ENCODE measurements at regions not wholly inside any gene's neighbourhood (a gene's known extent, or its start where the extent isn't known, plus 50 kb on each side); places are given as distances from the start of the nearest gene placed in this dataset.

DNA sequence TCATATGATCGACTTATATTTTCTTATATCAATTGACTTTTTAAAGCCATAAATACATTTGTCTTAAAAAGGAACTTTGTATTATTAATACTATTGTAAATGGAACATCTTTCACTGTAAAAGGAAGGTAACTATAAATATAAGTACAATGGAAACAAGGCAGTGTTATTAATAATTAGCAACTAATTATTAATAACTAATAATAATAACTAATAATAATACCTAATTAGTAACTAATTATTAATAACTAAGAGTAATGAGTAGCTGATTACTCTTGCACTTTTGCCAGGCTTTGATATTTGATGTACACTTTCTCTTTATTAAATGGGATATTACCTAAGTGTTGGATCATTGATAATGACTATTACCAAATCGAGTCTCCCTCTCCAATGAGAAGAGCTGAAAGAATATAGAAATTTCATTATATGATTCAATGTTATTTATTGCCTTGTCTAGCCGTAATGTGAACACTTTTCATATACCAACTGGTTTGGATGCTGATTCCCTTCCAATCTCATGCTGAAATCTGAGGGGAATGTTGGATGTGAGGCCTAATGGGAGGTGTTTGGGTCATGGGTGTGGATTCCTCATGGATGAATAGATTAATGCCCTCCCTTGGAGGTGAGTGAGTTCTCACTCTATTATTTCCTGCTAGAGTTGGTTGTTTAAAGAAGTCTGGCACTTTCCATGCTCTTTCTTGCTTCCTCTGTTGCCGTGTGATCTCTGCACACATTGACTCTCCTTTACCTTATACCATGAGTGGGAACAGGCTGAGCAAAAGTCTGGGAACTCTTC, 202.1 kb upstream of the ZBTB20 start:
- H3K27me3 ChIP-seq (ENCODE audit: control insufficient read depth in 2 of 2, insufficient read depth in 2 of 2, low read length in 2 of 2) = no peaks in the 10 kb centered on the region
- no peak overlapping the region for H3K4me3 ChIP-seq (ENCODE audit: low read length in 2 of 2)
- no peak overlapping the region for H3K9ac ChIP-seq (ENCODE audit: low read depth in 1 of 2, low read length in 2 of 2)
- H3K4me1 ChIP-seq (ENCODE audit: control insufficient read depth in 2 of 2, insufficient read depth in 2 of 2, low read length in 2 of 2) = no peaks in the 10 kb centered on the region
- H3K27ac ChIP-seq (ENCODE audit: low read depth in 2 of 2, low read length in 2 of 2) = no peak overlapping the region
- no peaks in the 10 kb centered on the region for H3K9me3 ChIP-seq (ENCODE audit: control insufficient read depth in 2 of 2, low read length in 2 of 2)
- no peaks in the 10 kb centered on the region for H3K36me3 ChIP-seq (ENCODE audit: control insufficient read depth in 2 of 2, insufficient read depth in 2 of 2, low read length in 2 of 2)

DNA sequence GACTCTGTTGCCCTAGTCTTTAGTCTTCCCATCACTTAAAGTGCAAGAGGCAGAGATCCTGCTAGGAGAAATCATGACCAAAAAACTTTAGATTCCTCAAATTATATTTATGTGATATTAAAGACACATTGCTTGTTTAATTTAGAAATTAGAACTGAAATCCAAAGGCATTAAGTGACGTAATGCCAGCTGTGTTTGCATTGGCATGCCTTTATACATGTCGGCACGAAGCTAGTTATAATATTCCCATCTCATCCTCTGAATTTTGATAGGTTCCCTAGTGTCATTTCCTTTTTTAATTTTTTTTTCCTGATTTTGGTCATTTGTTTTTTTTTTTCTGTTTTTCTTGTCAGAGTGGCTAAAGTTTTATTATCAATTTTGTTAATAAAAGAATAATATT, 203.5 kb upstream of the ZBTB20 start:
- Histone ChIP-seq H3K9ac (ENCODE audit: low read depth in 1 of 2, low read length in 2 of 2) (no peak overlapping the region), H3K27ac (ENCODE audit: low read depth in 2 of 2, low read length in 2 of 2) (no peak overlapping the region), H3K36me3 (ENCODE audit: control insufficient read depth in 2 of 2, insufficient read depth in 2 of 2, low read length in 2 of 2) (no peaks in the 10 kb centered on the region)

DNA sequence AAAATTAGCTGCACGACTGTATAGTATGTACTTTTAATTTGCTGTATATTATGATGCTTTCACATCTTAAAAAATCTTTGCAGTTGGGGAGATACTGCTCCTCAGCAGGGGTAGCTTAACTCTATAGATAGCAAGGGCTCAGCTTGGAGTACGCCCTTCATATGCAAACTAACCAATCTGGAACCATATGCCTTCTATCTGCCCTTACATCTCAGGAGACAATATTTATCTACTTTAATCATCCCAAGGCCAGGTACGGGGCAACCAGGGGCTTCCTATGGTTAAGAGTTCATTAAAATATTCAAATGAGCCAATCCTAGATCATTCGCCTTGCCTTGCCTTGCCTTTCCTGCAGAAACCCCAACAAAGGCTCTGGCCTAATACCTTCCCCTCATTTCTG, 204.1 kb upstream of the ZBTB20 start:
- H3K36me3 ChIP-seq (ENCODE audit: control insufficient read depth in 2 of 2, insufficient read depth in 2 of 2, low read length in 2 of 2) = no peaks in the 10 kb centered on the region
- no peak overlapping the region for H3K9ac ChIP-seq (ENCODE audit: low read depth in 1 of 2, low read length in 2 of 2)
- H3K27me3 ChIP-seq (ENCODE audit: control insufficient read depth in 2 of 2, insufficient read depth in 2 of 2, low read length in 2 of 2) = no peaks in the 10 kb centered on the region
- H3K4me1 ChIP-seq (ENCODE audit: control insufficient read depth in 2 of 2, insufficient read depth in 2 of 2, low read length in 2 of 2) = no peaks in the 10 kb centered on the region
- no peaks in the 10 kb centered on the region for H3K9me3 ChIP-seq (ENCODE audit: control insufficient read depth in 2 of 2, low read length in 2 of 2)
- no peak overlapping the region for H3K4me3 ChIP-seq (ENCODE audit: low read length in 2 of 2)
- no peak overlapping the region for H3K27ac ChIP-seq (ENCODE audit: low read depth in 2 of 2, low read length in 2 of 2)

More for the DNA sequence above, 203.5 kb upstream of the ZBTB20 start:
- Histone ChIP-seq H3K9me3 (ENCODE audit: control insufficient read depth in 2 of 2, low read length in 2 of 2) (no peaks in the 10 kb centered on the region), H3K4me3 (ENCODE audit: low read length in 2 of 2) (no peak overlapping the region), H3K4me1 (ENCODE audit: control insufficient read depth in 2 of 2, insufficient read depth in 2 of 2, low read length in 2 of 2) (no peaks in the 10 kb centered on the region), H3K27me3 (ENCODE audit: control insufficient read depth in 2 of 2, insufficient read depth in 2 of 2, low read length in 2 of 2) (no peaks in the 10 kb centered on the region)

DNA sequence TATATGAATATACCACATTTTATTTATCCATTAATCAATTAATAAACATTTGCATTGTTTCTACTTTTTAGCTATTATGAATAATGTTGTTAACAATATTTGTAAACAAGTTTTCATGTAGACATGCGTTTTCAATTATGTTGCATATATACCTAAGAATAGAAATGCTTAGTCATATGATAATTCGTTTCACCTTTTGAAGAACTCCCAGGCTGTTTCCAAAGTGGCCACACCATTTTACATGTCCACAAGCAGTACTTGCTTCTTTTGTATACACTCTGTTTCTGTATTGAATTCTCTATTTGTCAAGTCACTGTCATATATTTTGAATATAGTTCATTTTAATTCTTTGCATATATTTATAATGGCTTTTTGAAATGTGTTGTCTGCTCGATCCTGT, 206.9 kb upstream of the ZBTB20 start:
- Histone ChIP-seq H3K4me1 (ENCODE audit: control insufficient read depth in 2 of 2, insufficient read depth in 2 of 2, low read length in 2 of 2) (no peaks in the 10 kb centered on the region), H3K4me3 (ENCODE audit: low read length in 2 of 2) (no peak overlapping the region), H3K27me3 (ENCODE audit: control insufficient read depth in 2 of 2, insufficient read depth in 2 of 2, low read length in 2 of 2) (no peaks in the 10 kb centered on the region), H3K27ac (ENCODE audit: low read depth in 2 of 2, low read length in 2 of 2) (no peak overlapping the region), H3K36me3 (ENCODE audit: control insufficient read depth in 2 of 2, insufficient read depth in 2 of 2, low read length in 2 of 2) (no peaks in the 10 kb centered on the region), H3K9ac (ENCODE audit: low read depth in 1 of 2, low read length in 2 of 2) (no peak overlapping the region), H3K9me3 (ENCODE audit: control insufficient read depth in 2 of 2, low read length in 2 of 2) (no peaks in the 10 kb centered on the region)

DNA sequence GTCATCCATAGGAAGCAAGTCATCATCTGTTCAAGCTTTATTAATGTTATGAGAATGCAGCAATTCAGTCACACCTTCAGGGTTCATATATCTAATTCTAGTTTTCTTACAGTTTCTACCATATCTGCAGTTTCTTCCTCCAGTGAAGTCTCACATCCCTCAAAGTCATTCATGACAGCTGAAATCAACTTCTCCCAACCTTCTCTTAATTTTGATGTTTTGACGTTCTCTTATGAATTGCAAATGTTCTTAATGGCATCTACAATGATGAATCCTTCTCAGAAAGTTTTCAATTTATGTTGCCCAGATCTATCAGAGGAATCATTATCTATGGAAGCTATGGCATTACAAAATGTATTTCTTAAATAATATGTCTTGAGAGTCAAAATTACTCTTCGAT, 210.4 kb upstream of the ZBTB20 start:
- Histone ChIP-seq H3K9ac (ENCODE audit: low read depth in 1 of 2, low read length in 2 of 2) (no peak overlapping the region), H3K4me1 (ENCODE audit: control insufficient read depth in 2 of 2, insufficient read depth in 2 of 2, low read length in 2 of 2) (no peaks in the 10 kb centered on the region), H3K36me3 (ENCODE audit: control insufficient read depth in 2 of 2, insufficient read depth in 2 of 2, low read length in 2 of 2) (no peaks in the 10 kb centered on the region), H3K4me3 (ENCODE audit: low read length in 2 of 2) (no peak overlapping the region), H3K9me3 (ENCODE audit: control insufficient read depth in 2 of 2, low read length in 2 of 2) (no peaks in the 10 kb centered on the region), H3K27me3 (ENCODE audit: control insufficient read depth in 2 of 2, insufficient read depth in 2 of 2, low read length in 2 of 2) (no peaks in the 10 kb centered on the region), H3K27ac (ENCODE audit: low read depth in 2 of 2, low read length in 2 of 2) (no peak overlapping the region)

DNA sequence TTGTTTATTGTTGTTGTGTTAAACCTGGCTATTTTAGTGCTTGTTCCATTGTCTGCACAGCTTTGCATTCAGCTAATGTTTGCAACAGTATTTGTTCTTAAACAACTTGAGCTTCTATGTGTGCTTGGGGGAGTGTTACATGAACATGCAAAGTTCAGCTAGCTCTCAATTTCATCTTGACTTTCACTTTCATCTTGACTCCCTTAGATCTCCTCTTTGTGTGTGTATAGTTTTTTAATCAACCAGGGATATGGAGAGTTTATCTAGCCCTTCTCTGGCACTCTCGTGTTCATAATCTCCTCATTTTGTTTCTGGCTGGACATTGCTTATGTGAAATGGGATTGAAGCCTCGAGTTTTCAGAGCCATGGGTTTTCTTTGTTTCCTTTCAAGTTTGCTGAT, 212.4 kb upstream of the ZBTB20 start:
- Histone ChIP-seq H3K36me3 (ENCODE audit: control insufficient read depth in 2 of 2, insufficient read depth in 2 of 2, low read length in 2 of 2) (no peaks in the 10 kb centered on the region), H3K4me1 (ENCODE audit: control insufficient read depth in 2 of 2, insufficient read depth in 2 of 2, low read length in 2 of 2) (no peaks in the 10 kb centered on the region), H3K9me3 (ENCODE audit: control insufficient read depth in 2 of 2, low read length in 2 of 2) (no peaks in the 10 kb centered on the region), H3K27me3 (ENCODE audit: control insufficient read depth in 2 of 2, insufficient read depth in 2 of 2, low read length in 2 of 2) (no peaks in the 10 kb centered on the region), H3K9ac (ENCODE audit: low read depth in 1 of 2, low read length in 2 of 2) (no peak overlapping the region), H3K4me3 (ENCODE audit: low read length in 2 of 2) (no peak overlapping the region), H3K27ac (ENCODE audit: low read depth in 2 of 2, low read length in 2 of 2) (no peak overlapping the region)

DNA sequence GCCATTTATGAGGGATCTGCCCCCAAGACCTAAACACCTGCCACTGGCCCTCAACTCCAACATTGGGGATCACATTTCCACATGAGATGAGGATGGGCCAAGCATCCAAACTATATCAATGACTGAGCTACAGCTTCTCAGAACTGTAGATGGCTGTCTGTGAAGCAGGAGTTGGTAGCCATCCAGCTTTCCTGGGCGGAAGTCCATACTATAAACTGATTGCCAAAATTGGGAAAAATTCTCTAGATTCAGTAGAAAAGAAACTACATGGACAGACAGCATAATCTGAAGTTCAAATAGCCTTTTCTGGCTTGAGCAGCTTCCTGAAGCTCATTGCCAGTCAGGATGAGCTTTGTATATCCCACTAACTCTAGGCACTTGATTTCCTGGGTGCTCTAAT, 214.7 kb upstream of the ZBTB20 start:
- H3K4me3 ChIP-seq (ENCODE audit: low read length in 2 of 2) = no peak overlapping the region
- no peaks in the 10 kb centered on the region for H3K9me3 ChIP-seq (ENCODE audit: control insufficient read depth in 2 of 2, low read length in 2 of 2)
- no peaks in the 10 kb centered on the region for H3K4me1 ChIP-seq (ENCODE audit: control insufficient read depth in 2 of 2, insufficient read depth in 2 of 2, low read length in 2 of 2)
- no peak overlapping the region for H3K27ac ChIP-seq (ENCODE audit: low read depth in 2 of 2, low read length in 2 of 2)
- no peaks in the 10 kb centered on the region for H3K27me3 ChIP-seq (ENCODE audit: control insufficient read depth in 2 of 2, insufficient read depth in 2 of 2, low read length in 2 of 2)
- H3K36me3 ChIP-seq (ENCODE audit: control insufficient read depth in 2 of 2, insufficient read depth in 2 of 2, low read length in 2 of 2) = no peaks in the 10 kb centered on the region
- H3K9ac ChIP-seq (ENCODE audit: low read depth in 1 of 2, low read length in 2 of 2) = no peak overlapping the region

DNA sequence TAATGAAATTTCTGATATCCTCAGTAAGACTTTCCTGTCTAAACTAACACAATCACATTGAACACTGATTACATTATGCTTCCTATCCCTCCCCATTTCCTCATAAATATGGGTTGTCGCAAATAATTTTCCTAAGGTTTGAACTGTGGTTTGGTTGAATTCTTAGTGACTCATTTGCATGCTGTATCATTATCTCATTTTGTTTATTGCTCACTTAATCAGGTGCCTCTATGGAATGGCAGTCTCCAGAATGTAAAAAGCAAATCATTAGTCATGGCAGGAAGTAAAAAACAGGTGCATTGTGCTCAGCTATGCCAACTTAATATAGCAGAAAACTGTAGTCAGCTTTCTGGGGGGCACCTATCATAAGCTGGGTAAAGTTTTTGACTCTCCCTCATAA, 216.0 kb upstream of the ZBTB20 start:
- no peak overlapping the region for H3K27ac ChIP-seq (ENCODE audit: low read depth in 2 of 2, low read length in 2 of 2)
- H3K27me3 ChIP-seq (ENCODE audit: control insufficient read depth in 2 of 2, insufficient read depth in 2 of 2, low read length in 2 of 2) = no peaks in the 10 kb centered on the region
- no peak overlapping the region for H3K4me3 ChIP-seq (ENCODE audit: low read length in 2 of 2)
- no peaks in the 10 kb centered on the region for H3K9me3 ChIP-seq (ENCODE audit: control insufficient read depth in 2 of 2, low read length in 2 of 2)
- H3K4me1 ChIP-seq (ENCODE audit: control insufficient read depth in 2 of 2, insufficient read depth in 2 of 2, low read length in 2 of 2) = no peaks in the 10 kb centered on the region
- H3K9ac ChIP-seq (ENCODE audit: low read depth in 1 of 2, low read length in 2 of 2) = no peak overlapping the region
- no peaks in the 10 kb centered on the region for H3K36me3 ChIP-seq (ENCODE audit: control insufficient read depth in 2 of 2, insufficient read depth in 2 of 2, low read length in 2 of 2)

DNA sequence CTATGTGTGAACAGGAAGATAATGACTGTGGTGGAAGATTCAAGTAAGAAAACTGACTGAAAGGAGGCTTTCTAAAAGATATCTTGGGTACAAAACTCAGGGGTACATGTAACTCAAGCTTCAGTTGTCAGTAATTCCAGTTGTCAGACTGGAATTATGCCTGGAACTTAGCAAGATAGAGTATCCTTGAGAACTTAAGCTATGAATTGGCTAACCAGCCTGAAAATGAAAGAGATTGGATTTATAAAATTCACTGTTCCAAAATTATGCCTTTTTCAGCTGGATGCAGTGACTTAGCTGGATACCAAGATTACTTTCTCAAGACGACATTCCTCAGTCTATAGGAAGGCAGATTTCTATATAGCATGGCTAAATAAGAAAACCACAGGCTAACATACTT, 221.9 kb upstream of the ZBTB20 start:
- H3K36me3 ChIP-seq (ENCODE audit: control insufficient read depth in 2 of 2, insufficient read depth in 2 of 2, low read length in 2 of 2) = no peaks in the 10 kb centered on the region
- H3K27me3 ChIP-seq (ENCODE audit: control insufficient read depth in 2 of 2, insufficient read depth in 2 of 2, low read length in 2 of 2) = no peaks in the 10 kb centered on the region
- no peak overlapping the region for H3K4me3 ChIP-seq (ENCODE audit: low read length in 2 of 2)
- H3K27ac ChIP-seq (ENCODE audit: low read depth in 2 of 2, low read length in 2 of 2) = no peak overlapping the region
- H3K4me1 ChIP-seq (ENCODE audit: control insufficient read depth in 2 of 2, insufficient read depth in 2 of 2, low read length in 2 of 2) = no peaks in the 10 kb centered on the region
- no peak overlapping the region for H3K9ac ChIP-seq (ENCODE audit: low read depth in 1 of 2, low read length in 2 of 2)
- no peaks in the 10 kb centered on the region for H3K9me3 ChIP-seq (ENCODE audit: control insufficient read depth in 2 of 2, low read length in 2 of 2)

DNA sequence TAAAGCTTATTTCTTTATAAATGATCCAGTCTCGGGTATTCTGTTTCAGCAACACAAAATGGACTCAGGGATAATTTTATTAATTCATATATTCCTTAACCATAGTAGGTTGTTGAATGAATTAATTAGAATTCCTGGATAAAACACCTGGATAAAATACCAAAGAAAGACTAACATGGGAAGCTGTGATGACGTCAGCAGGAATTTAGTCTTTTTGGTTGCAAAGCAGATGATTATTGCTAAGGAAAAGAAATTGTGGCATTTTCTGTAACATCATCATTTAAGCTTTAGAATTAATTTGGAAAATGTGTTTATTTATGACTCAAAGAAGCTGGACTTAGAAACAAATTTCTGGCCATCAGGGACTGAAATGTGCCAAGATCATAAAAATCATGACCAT, 228.3 kb upstream of the ZBTB20 start:
- H3K9me3 ChIP-seq (ENCODE audit: control insufficient read depth in 2 of 2, low read length in 2 of 2) = no peaks in the 10 kb centered on the region
- H3K4me3 ChIP-seq (ENCODE audit: low read length in 2 of 2) = no peak overlapping the region
- H3K27me3 ChIP-seq (ENCODE audit: control insufficient read depth in 2 of 2, insufficient read depth in 2 of 2, low read length in 2 of 2) = no peaks in the 10 kb centered on the region
- H3K36me3 ChIP-seq (ENCODE audit: control insufficient read depth in 2 of 2, insufficient read depth in 2 of 2, low read length in 2 of 2) = no peaks in the 10 kb centered on the region
- H3K4me1 ChIP-seq (ENCODE audit: control insufficient read depth in 2 of 2, insufficient read depth in 2 of 2, low read length in 2 of 2) = no peaks in the 10 kb centered on the region
- no peak overlapping the region for H3K9ac ChIP-seq (ENCODE audit: low read depth in 1 of 2, low read length in 2 of 2)
- H3K27ac ChIP-seq (ENCODE audit: low read depth in 2 of 2, low read length in 2 of 2) = no peak overlapping the region
